Muscle layer of colon (tissue), 2 donors: ENCODE measurements at regions not wholly inside any gene's neighbourhood (a gene's known extent, or its start where the extent isn't known, plus 50 kb on each side); places are given as distances from the start of the nearest gene placed in this dataset.
"Not testable (repeated sequence)": the region's sequence is repeated elsewhere in the genome, so short reads cannot be mapped to it uniquely, and the experiment has no call there.

Experiments used
- H3K27ac ChIP-seq: one replicate; pipeline ENCODE4 v1.7.0; 2013; ENCODE audit warnings: low read depth, mild to moderate bottlenecking, low read length, moderate library complexity
- H3K27me3 ChIP-seq, 2 donors: one replicate each; pipeline ENCODE4 v1.7.0; 2013; ENCODE audit warnings: low read length in 2 of 2, mild to moderate bottlenecking in 2 of 2; ENCODE audit not compliant: insufficient read depth in 2 of 2, control insufficient read depth in 1 of 2
- H3K36me3 ChIP-seq: one replicate; pipeline ENCODE4 v1.7.0; 2013; ENCODE audit warnings: mild to moderate bottlenecking, low read length; ENCODE audit not compliant: insufficient read depth
- H3K4me1 ChIP-seq: one replicate; pipeline ENCODE4 v1.7.0; 2013; ENCODE audit warnings: mild to moderate bottlenecking, low read length; ENCODE audit not compliant: insufficient read depth
- H3K4me3 ChIP-seq, 2 donors: one replicate each; pipeline ENCODE4 v1.7.0; 2013; ENCODE audit warnings: low read length in 2 of 2, low read depth in 1 of 2, mild to moderate bottlenecking in 1 of 2, moderate library complexity in 1 of 2
- H3K9ac ChIP-seq: one replicate; pipeline ENCODE4 v1.7.0; 2013; ENCODE audit warnings: low read length
- H3K9me3 ChIP-seq: one replicate; pipeline ENCODE4 v1.7.0; 2013; ENCODE audit warnings: mild to moderate bottlenecking, low read length
- donor health status: abdominal sarcoma.
- donor health status: Adenocarcinoma of cecum.

DNA sequence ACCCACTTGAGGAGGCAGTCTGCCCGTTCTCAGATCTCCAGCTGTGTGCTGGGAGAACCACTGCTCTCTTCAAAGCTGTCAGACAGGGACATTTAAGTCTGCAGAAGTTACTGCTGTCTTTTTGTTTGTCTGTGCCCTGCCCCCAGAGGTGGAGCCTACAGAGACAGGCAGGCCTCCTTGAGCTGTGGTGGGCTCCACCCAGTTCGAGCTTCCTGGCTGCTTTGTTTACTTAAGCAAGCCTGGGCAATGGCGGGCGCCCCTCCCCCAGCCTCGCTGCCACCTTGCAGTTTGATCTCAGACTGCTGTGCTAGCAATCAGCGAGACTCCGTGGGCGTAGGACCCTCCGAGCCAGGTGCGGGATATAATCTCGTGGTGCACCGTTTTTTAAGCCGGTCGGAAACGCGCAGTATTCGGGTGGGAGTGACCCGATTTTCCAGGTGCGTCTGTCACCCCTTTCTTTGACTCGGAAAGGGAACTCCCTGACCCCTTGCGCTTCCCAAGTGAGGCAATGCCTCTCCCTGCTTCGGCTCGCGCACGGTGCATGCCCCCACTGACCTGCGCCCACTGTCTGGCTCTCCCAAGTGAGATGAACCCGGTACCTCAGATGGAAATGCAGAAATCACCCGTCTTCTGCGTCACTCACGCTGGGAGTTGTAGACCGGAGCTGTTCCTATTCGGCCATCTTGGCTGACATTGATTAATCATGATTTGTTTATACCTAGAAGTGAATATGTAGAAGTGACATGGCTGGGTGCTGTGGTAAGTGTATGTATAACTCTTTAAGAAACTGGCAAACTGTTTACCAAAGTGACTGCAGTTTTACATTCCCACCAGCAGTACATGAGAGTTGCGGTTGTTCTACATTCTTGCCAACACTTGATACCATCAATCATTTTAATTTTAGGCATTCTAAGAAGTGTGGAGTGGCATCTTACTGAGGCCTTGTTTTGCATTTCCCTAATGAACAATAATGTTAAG, 465.9 kb upstream of the MAP3K7 start:
- not testable (repeated sequence) for H3K9ac ChIP-seq, H3K9me3 ChIP-seq, H3K27ac ChIP-seq, H3K4me1 ChIP-seq, H3K36me3 ChIP-seq, H3K27me3 ChIP-seq, H3K4me3 ChIP-seq

DNA sequence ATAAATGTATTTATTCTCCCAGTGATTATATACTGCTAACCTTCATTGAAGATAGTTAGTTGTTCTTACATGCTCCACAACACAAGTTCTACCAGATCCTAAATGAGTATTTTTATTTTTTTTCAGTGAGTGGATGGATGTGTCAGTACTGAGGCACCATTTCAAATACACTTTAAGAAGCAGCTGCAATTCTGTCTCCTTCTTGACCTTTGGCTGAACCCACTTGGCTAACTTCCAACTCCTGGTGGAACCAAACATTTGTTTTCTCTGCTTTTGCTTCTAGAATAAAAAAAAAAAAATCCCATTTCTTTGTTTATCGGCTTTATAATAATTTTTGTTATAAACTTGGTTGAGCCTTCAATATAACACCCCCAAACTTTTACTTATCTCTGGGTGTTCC, 458.3 kb upstream of the MAP3K7 start:
- Histone ChIP-seq H3K9ac (no peak overlapping the region), H3K27me3 (no peaks in the 10 kb centered on the region), H3K9me3 (no peaks in the 10 kb centered on the region), H3K27ac (no peak overlapping the region), H3K4me3 (no peak overlapping the region), H3K4me1 (no peaks in the 10 kb centered on the region), H3K36me3 (no peaks in the 10 kb centered on the region)

DNA sequence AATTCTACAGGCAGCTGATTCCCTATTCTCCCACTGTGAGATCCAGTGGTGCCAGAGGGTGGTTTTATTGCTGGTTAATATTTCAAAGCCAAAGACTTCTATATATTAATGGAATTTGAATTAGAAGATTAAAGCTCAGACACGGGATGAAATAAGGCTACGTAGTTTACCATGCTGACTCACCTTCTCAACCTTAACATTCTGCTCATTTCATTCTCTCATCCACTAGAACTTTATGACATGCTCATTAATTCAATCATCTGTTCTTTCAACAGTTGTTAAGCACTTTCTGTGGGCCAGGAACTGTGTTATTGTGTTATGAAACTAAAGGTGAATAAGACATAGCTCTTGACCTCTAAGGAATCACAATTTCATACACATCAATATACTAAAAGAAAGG, 456.9 kb upstream of the MAP3K7 start:
- no peaks in the 10 kb centered on the region for H3K9me3 ChIP-seq
- H3K27me3 ChIP-seq = no peaks in the 10 kb centered on the region
- no peaks in the 10 kb centered on the region for H3K36me3 ChIP-seq
- H3K4me3 ChIP-seq = no peak overlapping the region
- no peak overlapping the region for H3K27ac ChIP-seq
- no peaks in the 10 kb centered on the region for H3K4me1 ChIP-seq
- no peak overlapping the region for H3K9ac ChIP-seq

DNA sequence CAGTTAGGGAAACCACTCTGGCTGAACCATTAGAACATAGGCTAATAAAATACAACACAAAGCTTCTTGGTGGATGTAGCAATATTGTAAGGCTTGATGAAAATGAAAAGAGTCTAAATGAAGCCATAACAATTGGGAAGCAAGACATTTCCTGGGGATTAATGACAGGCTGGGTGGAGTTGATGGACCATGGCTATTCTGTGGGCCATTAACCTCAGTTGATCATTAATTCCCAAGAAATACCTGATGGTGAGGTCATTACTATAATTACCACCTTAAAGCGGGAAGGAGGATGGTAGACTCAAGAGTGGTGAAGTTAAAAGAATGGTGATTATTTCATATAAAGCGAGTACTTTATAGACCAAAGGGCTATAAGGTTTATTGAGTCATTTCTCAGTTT, 455.8 kb upstream of the MAP3K7 start:
- no peaks in the 10 kb centered on the region for H3K9me3 ChIP-seq
- no peaks in the 10 kb centered on the region for H3K27me3 ChIP-seq
- H3K36me3 ChIP-seq = no peaks in the 10 kb centered on the region
- H3K4me1 ChIP-seq = no peaks in the 10 kb centered on the region
- no peak overlapping the region for H3K9ac ChIP-seq
- no peak overlapping the region for H3K27ac ChIP-seq
- no peak overlapping the region for H3K4me3 ChIP-seq

DNA sequence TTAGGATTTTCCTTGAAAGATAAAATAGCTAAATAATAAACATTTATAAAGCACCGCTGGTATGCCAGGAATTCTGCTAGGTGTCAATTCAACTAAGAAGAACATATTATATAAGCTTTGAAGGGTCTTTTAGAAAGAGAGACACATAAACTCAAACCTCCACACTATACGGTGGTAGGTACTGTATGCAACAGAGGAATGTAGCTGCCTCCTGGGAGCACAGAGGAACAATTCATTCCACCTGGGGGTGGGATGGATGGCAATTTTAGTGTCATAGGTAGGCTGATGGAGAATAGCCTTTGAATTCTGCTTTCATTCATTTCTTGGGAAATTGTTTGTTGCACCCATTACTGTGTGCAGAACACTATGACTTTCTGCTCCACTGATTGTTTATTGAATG, 447.1 kb upstream of the MAP3K7 start:
- Histone ChIP-seq H3K4me3 (no peak overlapping the region), H3K36me3 (no peaks in the 10 kb centered on the region), H3K4me1 (no peaks in the 10 kb centered on the region), H3K27me3 (no peaks in the 10 kb centered on the region), H3K27ac (no peak overlapping the region), H3K9ac (no peak overlapping the region), H3K9me3 (no peaks in the 10 kb centered on the region)

DNA sequence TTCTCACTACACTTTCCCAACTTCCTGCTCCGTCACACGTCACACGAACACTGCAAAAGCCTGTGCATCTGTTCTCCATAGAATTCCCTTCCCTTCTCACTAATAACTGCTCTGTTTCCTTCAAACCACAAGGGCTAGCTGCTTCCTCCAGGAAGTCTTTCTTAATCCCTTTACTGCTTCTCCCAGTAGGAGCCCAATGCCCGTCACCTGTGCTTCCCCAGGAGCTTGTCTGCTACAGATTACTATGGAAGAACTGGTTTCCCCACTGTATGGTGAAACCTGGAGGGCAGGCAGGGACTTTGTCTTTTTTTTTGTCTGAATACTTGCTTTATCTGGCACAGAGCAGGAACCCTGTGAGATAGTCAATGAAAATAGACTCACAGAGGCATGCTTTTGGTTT, 444.7 kb upstream of the MAP3K7 start:
- Histone ChIP-seq H3K4me3 (no peak overlapping the region), H3K27me3 (no peaks in the 10 kb centered on the region), H3K36me3 (no peaks in the 10 kb centered on the region), H3K9ac (no peak overlapping the region), H3K9me3 (no peaks in the 10 kb centered on the region), H3K27ac (no peak overlapping the region), H3K4me1 (no peaks in the 10 kb centered on the region)

DNA sequence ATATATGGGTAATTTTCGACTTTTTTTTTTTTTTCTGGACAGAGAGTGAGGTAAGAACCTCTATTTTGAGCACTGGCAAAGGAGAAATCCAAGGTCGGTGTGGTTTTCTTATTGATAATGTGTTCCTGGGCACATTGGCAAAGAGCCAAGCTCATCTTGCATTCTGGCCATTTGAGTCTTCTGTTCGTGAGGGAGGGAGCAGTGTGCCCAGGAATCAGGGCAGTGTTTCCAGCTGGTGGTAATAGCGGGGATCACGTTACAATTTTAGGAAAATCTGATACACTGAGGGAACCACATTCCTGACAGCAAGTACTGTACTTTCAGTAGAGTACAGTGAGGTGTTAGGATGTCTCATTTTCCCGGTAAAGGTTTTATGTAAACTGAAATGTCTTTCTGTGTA, 442.3 kb upstream of the MAP3K7 start:
- Histone ChIP-seq H3K9me3 (no peaks in the 10 kb centered on the region), H3K4me3 (no peak overlapping the region), H3K27ac (no peak overlapping the region), H3K36me3 (no peaks in the 10 kb centered on the region), H3K27me3 (no peaks in the 10 kb centered on the region), H3K9ac (no peak overlapping the region), H3K4me1 (no peaks in the 10 kb centered on the region)

DNA sequence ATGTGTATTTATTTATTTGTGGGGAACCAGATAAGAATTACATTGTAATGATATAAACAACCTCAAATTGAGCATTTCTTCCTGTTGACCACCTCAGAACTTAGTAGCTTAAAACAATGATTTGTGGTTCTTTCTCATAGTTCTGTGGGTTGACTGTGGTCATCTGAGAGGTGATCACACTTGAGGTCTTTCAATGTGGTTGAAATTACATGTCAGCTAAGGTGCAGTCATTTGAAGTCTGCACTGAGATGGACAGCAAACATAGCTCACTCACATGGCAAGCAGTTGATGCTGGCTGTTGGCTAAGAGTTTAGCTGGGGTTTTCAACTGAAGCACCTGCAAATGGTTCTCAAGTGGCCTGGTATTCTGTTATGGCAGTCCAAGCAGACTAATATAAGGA, 436.7 kb upstream of the MAP3K7 start:
- Histone ChIP-seq H3K27me3 (no peaks in the 10 kb centered on the region), H3K9me3 (no peaks in the 10 kb centered on the region), H3K4me1 (no peaks in the 10 kb centered on the region), H3K27ac (no peak overlapping the region), H3K36me3 (no peaks in the 10 kb centered on the region), H3K9ac (no peak overlapping the region), H3K4me3 (no peak overlapping the region)

DNA sequence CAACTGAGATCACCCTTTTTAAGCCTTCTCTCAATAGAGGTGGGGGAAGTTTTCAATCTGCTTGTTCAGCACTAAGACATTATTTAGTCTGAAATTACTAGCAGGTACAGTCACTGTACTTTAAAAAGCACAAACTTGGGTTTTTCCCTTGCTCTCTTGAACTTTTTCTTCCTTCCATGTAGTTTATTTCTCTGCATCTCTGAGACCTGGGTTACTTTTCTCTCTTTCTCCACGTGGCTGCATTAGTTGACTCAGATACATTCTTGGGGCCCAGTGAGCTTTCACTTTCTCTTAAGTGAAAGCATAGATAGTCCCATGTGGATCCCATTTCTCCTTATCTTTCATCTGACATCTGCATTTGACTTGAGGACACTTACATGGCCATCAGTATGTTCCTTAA, 433.9 kb upstream of the MAP3K7 start:
- H3K27me3 ChIP-seq = no peaks in the 10 kb centered on the region
- no peak overlapping the region for H3K27ac ChIP-seq
- H3K36me3 ChIP-seq = no peaks in the 10 kb centered on the region
- H3K4me1 ChIP-seq = no peaks in the 10 kb centered on the region
- no peak overlapping the region for H3K4me3 ChIP-seq
- no peak overlapping the region for H3K9ac ChIP-seq
- no peaks in the 10 kb centered on the region for H3K9me3 ChIP-seq

DNA sequence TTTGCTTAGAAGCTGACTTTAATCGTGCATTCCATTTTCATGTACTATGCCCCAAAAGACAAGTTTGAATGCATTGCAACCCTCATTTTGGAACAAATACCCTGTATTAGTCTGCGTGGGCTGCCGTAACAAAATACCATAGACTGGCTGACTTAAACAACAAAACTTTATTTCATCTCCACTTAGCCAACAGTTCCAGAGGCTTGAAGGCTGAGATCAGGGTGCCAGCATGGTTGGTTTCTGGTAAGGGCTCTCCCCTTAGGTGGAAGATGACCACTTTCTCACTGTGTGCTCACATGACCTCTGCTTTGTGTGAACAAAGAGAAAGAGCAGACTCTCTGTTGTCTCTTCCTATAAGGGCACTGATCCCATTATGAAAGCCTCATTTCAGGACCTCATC, 431.7 kb upstream of the MAP3K7 start:
- no peaks in the 10 kb centered on the region for H3K27me3 ChIP-seq
- H3K27ac ChIP-seq = no peak overlapping the region
- no peaks in the 10 kb centered on the region for H3K36me3 ChIP-seq
- H3K4me1 ChIP-seq = no peaks in the 10 kb centered on the region
- H3K9me3 ChIP-seq = no peaks in the 10 kb centered on the region
- no peak overlapping the region for H3K4me3 ChIP-seq
- H3K9ac ChIP-seq = no peak overlapping the region

DNA sequence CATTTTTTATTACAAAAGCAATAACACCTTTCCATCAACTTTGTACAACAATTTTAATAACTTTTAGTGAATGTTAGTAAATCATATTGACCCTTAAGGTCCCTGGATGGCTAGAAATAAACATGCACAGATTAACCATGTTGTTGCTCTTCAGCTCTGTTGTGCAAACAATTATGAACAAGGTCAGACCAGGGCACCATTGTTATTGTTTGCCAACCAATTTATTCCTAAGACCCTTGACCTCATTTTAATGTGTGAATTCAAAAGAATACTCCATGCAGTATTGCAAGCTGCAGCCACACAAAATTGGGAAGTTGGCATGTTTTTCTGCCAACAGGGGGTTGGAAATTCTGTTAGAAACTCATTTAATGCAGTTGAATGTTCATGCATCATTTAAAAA, 426.6 kb upstream of the MAP3K7 start:
- Histone ChIP-seq H3K4me3 (no peak overlapping the region), H3K9ac (no peak overlapping the region), H3K36me3 (no peaks in the 10 kb centered on the region), H3K27me3 (no peaks in the 10 kb centered on the region), H3K4me1 (no peaks in the 10 kb centered on the region), H3K27ac (no peak overlapping the region), H3K9me3 (no peaks in the 10 kb centered on the region)

DNA sequence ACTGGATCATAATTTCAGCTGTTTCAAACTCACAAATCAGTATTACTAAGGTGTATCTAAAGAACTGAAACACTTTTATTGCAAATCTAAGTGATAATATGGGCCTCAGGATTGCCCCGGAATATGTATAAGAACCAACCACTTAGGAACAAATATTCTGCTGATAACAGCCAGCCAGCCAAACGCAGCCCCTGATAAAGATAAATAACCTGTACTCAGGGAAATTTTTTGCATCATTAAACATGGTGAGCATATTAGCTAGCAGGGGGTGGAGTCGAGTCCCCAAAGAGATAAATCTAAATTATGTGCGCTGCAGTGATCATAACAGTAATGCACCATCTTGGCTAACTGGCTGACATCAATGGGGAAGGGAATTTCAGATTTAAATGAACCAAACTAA, 410.2 kb upstream of the MAP3K7 start:
- Histone ChIP-seq H3K4me1 (no peaks in the 10 kb centered on the region), H3K36me3 (no peaks in the 10 kb centered on the region), H3K27me3 (no peaks in the 10 kb centered on the region), H3K27ac (no peak overlapping the region), H3K9me3 (no peaks in the 10 kb centered on the region), H3K9ac (no peak overlapping the region), H3K4me3 (no peak overlapping the region)
